ENCODE measurements at regions not wholly inside any gene's neighbourhood (a gene's known extent, or its start where the extent isn't known, plus 50 kb on each side); places are given as distances from the start of the nearest gene placed in this dataset.

- DNase-seq (ENCODE audit: low read depth in 2 of 2): no peak
Measured at GRCh38 chr4:180636696-180637404, 1606.4 kb upstream of the TENM3 start.

- DNase-seq (ENCODE audit: low read depth in 2 of 2): no peak
Measured at GRCh38 chr4:180637616-180638015, 1605.6 kb upstream of the TENM3 start.

GRCh38 chr4:180640193-180640592 is 1603.0 kb upstream of the TENM3 start:
- DNase-seq (ENCODE audit: low read depth in 2 of 2): no peak

- no peak for DNase-seq (ENCODE audit: low read depth in 2 of 2)
Measured at GRCh38 chr4:180641495-180641894, 1601.7 kb upstream of the TENM3 start.

GRCh38 chr4:180642732-180643131 is 1600.5 kb upstream of the TENM3 start:
- no peak for DNase-seq (ENCODE audit: low read depth in 2 of 2)

- DNase-seq (ENCODE audit: low read depth in 2 of 2): no peak
Measured at GRCh38 chr4:180650273-180650672, 1592.9 kb upstream of the TENM3 start.

- DNase-seq (ENCODE audit: low read depth in 2 of 2): no peak
Measured at GRCh38 chr4:180652533-180652932, 1590.7 kb upstream of the TENM3 start.

- no peak for DNase-seq (ENCODE audit: low read depth in 2 of 2)
Measured at GRCh38 chr4:180655886-180656285, 1587.3 kb upstream of the TENM3 start.

GRCh38 chr4:180657881-180658280 is 1585.3 kb upstream of the TENM3 start:
- no peak for DNase-seq (ENCODE audit: low read depth in 2 of 2)

- DNase-seq (ENCODE audit: low read depth in 2 of 2): peak; percentile 10 to 21
Measured at GRCh38 chr4:180664766-180665368, 1578.3 kb upstream of the TENM3 start.

GRCh38 chr4:180665481-180665880 is 1577.7 kb upstream of the TENM3 start:
- no peak for DNase-seq (ENCODE audit: low read depth in 2 of 2)

- DNase-seq (ENCODE audit: low read depth in 2 of 2): no peak
Measured at GRCh38 chr4:180665994-180666824, 1577.0 kb upstream of the TENM3 start.

GRCh38 chr4:180668732-180669131 is 1574.5 kb upstream of the TENM3 start:
- no peak for DNase-seq (ENCODE audit: low read depth in 2 of 2)

GRCh38 chr4:180669680-180670079 is 1573.5 kb upstream of the TENM3 start:
- no peak for DNase-seq (ENCODE audit: low read depth in 2 of 2)

- DNase-seq (ENCODE audit: low read depth in 2 of 2): no peak
Measured at GRCh38 chr4:180674619-180675358, 1568.4 kb upstream of the TENM3 start.

- DNase-seq (ENCODE audit: low read depth in 2 of 2): no peak
Measured at GRCh38 chr4:180675359-180675650, 1567.9 kb upstream of the TENM3 start.

- no peak for DNase-seq (ENCODE audit: low read depth in 2 of 2)
Measured at GRCh38 chr4:180680305-180680704, 1562.9 kb upstream of the TENM3 start.

GRCh38 chr4:180682776-180683175 is 1560.4 kb upstream of the TENM3 start:
- DNase-seq (ENCODE audit: low read depth in 2 of 2): no peak

- no peak for DNase-seq (ENCODE audit: low read depth in 2 of 2)
Measured at GRCh38 chr4:180683186-180683585, 1560.0 kb upstream of the TENM3 start.

- DNase-seq (ENCODE audit: low read depth in 2 of 2): no peak
Measured at GRCh38 chr4:180688480-180688879, 1554.7 kb upstream of the TENM3 start.

- no peak for DNase-seq (ENCODE audit: low read depth in 2 of 2)
Measured at GRCh38 chr4:180694875-180695274, 1548.3 kb upstream of the TENM3 start.

- no peak for DNase-seq (ENCODE audit: low read depth in 2 of 2)
Measured at GRCh38 chr4:180695851-180696250, 1547.4 kb upstream of the TENM3 start.

Measured in stimulated activated CD4-positive, alpha-beta T cell treated with anti-CD3 and anti-CD28 coated beads, Interleukin-1b, Interleukin-23, amount 100 ng/mL, for 4 hours (primary cell).